Cardiac fibroblast (primary cell): ENCODE measurements at regions not wholly inside any gene's neighbourhood (a gene's known extent, or its start where the extent isn't known, plus 50 kb on each side); places are given as distances from the start of the nearest gene placed in this dataset.

Experiments used
- DNase-seq, 2 donors: peaks; one replicate each; pipeline versions ENCODE4 v3.0.0 to v3.0.0-alpha.2; 2010; ENCODE audit warnings: low read depth in 2 of 2
- H3K4me3 ChIP-seq, 2 donors: replicated peaks in 1 of 2; 1 replicate in 1 of 2; 2 replicates in 1 of 2; pipeline ENCODE4 v1.5.1; 2011; ENCODE audit warnings: low read depth in 2 of 2, low read length in 2 of 2, mild to moderate bottlenecking in 2 of 2, moderate library complexity in 1 of 2
- CTCF ChIP-seq: IDR thresholded peaks from one replicate; pipeline ENCODE4 v1.5.1; 2011; ENCODE audit warnings: low read depth, mild to moderate bottlenecking, low read length, inconsistent platforms

- no peak for TF ChIP-seq CTCF
- H3K4me3 ChIP-seq, result no peak overlapping the region
These were observed 87.9 kb downstream of the LIG4 start for GRCh38 chr13:108127406-108127805.

GRCh38 chr13:108126056-108126455, 89.3 kb downstream of the LIG4 start:
- no peak for TF ChIP-seq CTCF
- DNase-seq, result no peak
- no peak overlapping the region for H3K4me3 ChIP-seq

More at GRCh38 chr13:108127406-108127805, 87.9 kb downstream of the LIG4 start:
- DNase-seq, result no peak

GRCh38 chr13:108121406-108121805, 93.9 kb downstream of the LIG4 start:
- DNase-seq, result no peak
- TF ChIP-seq CTCF, result no peak
- no peak overlapping the region for H3K4me3 ChIP-seq

GRCh38 chr13:108120856-108121255, 94.5 kb downstream of the LIG4 start:
- no peak overlapping the region for H3K4me3 ChIP-seq
- no peak for DNase-seq
- no peak for TF ChIP-seq CTCF

- no peak for TF ChIP-seq CTCF
- H3K4me3 ChIP-seq, result no peak overlapping the region
- no peak for DNase-seq
These were observed 95.0 kb downstream of the LIG4 start for GRCh38 chr13:108120302-108120701.

GRCh38 chr13:108115738-108116137, 99.6 kb downstream of the LIG4 start:
- DNase-seq, result no peak
- no peak overlapping the region for H3K4me3 ChIP-seq
- no peak for TF ChIP-seq CTCF

- no peak for TF ChIP-seq CTCF
- no peak for DNase-seq
- H3K4me3 ChIP-seq, result no peak overlapping the region
These were observed 101.9 kb downstream of the LIG4 start for GRCh38 chr13:108113407-108113806.
